ENCODE measurements at regions not wholly inside any gene's neighbourhood (a gene's known extent, or its start where the extent isn't known, plus 50 kb on each side); places are given as distances from the start of the nearest gene placed in this dataset.
A peak's percentile ranks its signal among the peaks of the same experiment; 100 is the strongest.

GRCh38 chr15:96070636-96071035 lies 259.9 kb upstream of the NR2F2 start:
- no peaks in the 10 kb centered on the region for H3K36me3 ChIP-seq (ENCODE audit: low read depth)
- H3K4me1 ChIP-seq (ENCODE audit: insufficient read depth, poor library complexity, severe bottlenecking), result no peaks in the 10 kb centered on the region
- no peak for TF ChIP-seq CTCF (IDR thresholded peaks at IDR 0.05; ENCODE audit: poor library complexity, severe bottlenecking)
- H3K27ac ChIP-seq (ENCODE audit: poor library complexity, severe bottlenecking), result no peak overlapping the region
- no peak overlapping the region for H3K4me3 ChIP-seq (ENCODE audit: severe bottlenecking)
- DNase-seq (ENCODE audit: low spot score), result no peak
- ATAC-seq (ENCODE audit: low read depth), result peak; percentile 55; the same call in 1 of the 3 replicates
- no peaks in the 10 kb centered on the region for H3K9me3 ChIP-seq (ENCODE audit: severe bottlenecking)
- no peaks in the 10 kb centered on the region for H3K27me3 ChIP-seq (ENCODE audit: insufficient read depth, poor library complexity, severe bottlenecking)

GRCh38 chr15:96072821-96073220 lies 257.7 kb upstream of the NR2F2 start:
- Histone ChIP-seq H3K4me3 (ENCODE audit: severe bottlenecking) (no peak overlapping the region), H3K4me1 (ENCODE audit: insufficient read depth, poor library complexity, severe bottlenecking) (no peaks in the 10 kb centered on the region), H3K27me3 (ENCODE audit: insufficient read depth, poor library complexity, severe bottlenecking) (no peaks in the 10 kb centered on the region), H3K36me3 (ENCODE audit: low read depth) (no peaks in the 10 kb centered on the region), H3K9me3 (ENCODE audit: severe bottlenecking) (no peaks in the 10 kb centered on the region), H3K27ac (ENCODE audit: poor library complexity, severe bottlenecking) (no peak overlapping the region)
- TF ChIP-seq CTCF (IDR thresholded peaks at IDR 0.05; ENCODE audit: poor library complexity, severe bottlenecking), result no peak
- DNase-seq (ENCODE audit: low spot score) (no peak), ATAC-seq (ENCODE audit: low read depth) (no peak)

- H3K4me3 ChIP-seq (ENCODE audit: severe bottlenecking), result no peak overlapping the region
- H3K27ac ChIP-seq (ENCODE audit: poor library complexity, severe bottlenecking), result no peak overlapping the region
- H3K4me1 ChIP-seq (ENCODE audit: insufficient read depth, poor library complexity, severe bottlenecking), result no peaks in the 10 kb centered on the region
- no peaks in the 10 kb centered on the region for H3K36me3 ChIP-seq (ENCODE audit: low read depth)
- no peaks in the 10 kb centered on the region for H3K9me3 ChIP-seq (ENCODE audit: severe bottlenecking)
- ATAC-seq (ENCODE audit: low read depth), result no peak
- no peak for DNase-seq (ENCODE audit: low spot score)
- no peak for TF ChIP-seq CTCF (IDR thresholded peaks at IDR 0.05; ENCODE audit: poor library complexity, severe bottlenecking)
- no peaks in the 10 kb centered on the region for H3K27me3 ChIP-seq (ENCODE audit: insufficient read depth, poor library complexity, severe bottlenecking)
These were observed 256.6 kb upstream of the NR2F2 start for GRCh38 chr15:96073908-96074307.

DNA sequence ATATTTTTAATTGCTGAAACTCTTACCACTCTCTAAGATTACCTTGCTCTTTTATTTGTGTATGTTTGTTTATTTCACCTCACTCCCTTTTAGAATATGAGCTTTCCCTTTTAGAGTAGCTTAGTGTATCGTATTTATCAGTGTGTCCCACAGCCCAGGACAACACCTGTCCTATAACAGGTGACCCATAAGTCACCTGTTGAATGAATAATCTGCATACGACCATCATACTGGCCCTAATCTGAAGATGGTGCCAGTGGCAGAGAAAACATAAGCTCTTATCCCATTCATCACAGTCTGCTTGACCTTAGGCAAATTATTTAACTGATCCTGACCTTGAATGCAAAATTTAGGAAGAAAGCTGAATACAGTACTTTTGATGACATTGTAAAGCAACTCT lies 254.6 kb upstream of the NR2F2 start:
- ATAC-seq (ENCODE audit: low read depth), result no peak
- no peaks in the 10 kb centered on the region for H3K27me3 ChIP-seq (ENCODE audit: insufficient read depth, poor library complexity, severe bottlenecking)
- TF ChIP-seq CTCF (IDR thresholded peaks at IDR 0.05; ENCODE audit: poor library complexity, severe bottlenecking), result no peak

GRCh38 chr15:96076350-96076749 lies 254.2 kb upstream of the NR2F2 start:
- no peak overlapping the region for H3K4me3 ChIP-seq (ENCODE audit: severe bottlenecking)
- no peaks in the 10 kb centered on the region for H3K4me1 ChIP-seq (ENCODE audit: insufficient read depth, poor library complexity, severe bottlenecking)
- H3K9me3 ChIP-seq (ENCODE audit: severe bottlenecking), result no peaks in the 10 kb centered on the region
- DNase-seq (ENCODE audit: low spot score) (no peak), ATAC-seq (ENCODE audit: low read depth) (no peak)
- H3K27me3 ChIP-seq (ENCODE audit: insufficient read depth, poor library complexity, severe bottlenecking), result no peaks in the 10 kb centered on the region
- no peak for TF ChIP-seq CTCF (IDR thresholded peaks at IDR 0.05; ENCODE audit: poor library complexity, severe bottlenecking)
- no peaks in the 10 kb centered on the region for H3K36me3 ChIP-seq (ENCODE audit: low read depth)
- no peak overlapping the region for H3K27ac ChIP-seq (ENCODE audit: poor library complexity, severe bottlenecking)

More for the DNA sequence above, 254.6 kb upstream of the NR2F2 start:
- no peak for DNase-seq (ENCODE audit: low spot score)
- Histone ChIP-seq H3K4me3 (ENCODE audit: severe bottlenecking) (no peak overlapping the region), H3K36me3 (ENCODE audit: low read depth) (no peaks in the 10 kb centered on the region), H3K9me3 (ENCODE audit: severe bottlenecking) (no peaks in the 10 kb centered on the region), H3K27ac (ENCODE audit: poor library complexity, severe bottlenecking) (no peak overlapping the region), H3K4me1 (ENCODE audit: insufficient read depth, poor library complexity, severe bottlenecking) (no peaks in the 10 kb centered on the region)
